ENCODE measurements at regions not wholly inside any gene's neighbourhood (a gene's known extent, or its start where the extent isn't known, plus 50 kb on each side); places are given as distances from the start of the nearest gene placed in this dataset.

DNA sequence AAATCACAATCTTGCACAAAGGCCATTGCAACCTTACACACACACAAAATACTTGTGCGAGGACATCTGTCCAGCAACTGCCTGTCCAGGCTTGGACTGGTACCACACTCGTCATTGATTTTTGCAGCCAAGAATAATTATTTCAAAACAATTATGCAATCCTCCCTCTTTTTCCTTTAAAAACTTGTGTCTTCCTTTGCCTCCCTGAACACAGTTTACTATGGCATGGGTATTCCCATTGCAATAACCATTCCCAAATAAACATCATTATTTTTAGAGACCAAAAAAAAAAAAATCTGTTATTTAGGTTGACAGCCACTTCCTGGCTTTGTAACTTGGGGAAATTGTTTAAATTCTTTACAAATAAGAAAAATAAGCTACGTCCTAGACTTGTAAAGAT lies 54.0 kb downstream of the C11orf91 start:
- DNase-seq, result no peak

DNA sequence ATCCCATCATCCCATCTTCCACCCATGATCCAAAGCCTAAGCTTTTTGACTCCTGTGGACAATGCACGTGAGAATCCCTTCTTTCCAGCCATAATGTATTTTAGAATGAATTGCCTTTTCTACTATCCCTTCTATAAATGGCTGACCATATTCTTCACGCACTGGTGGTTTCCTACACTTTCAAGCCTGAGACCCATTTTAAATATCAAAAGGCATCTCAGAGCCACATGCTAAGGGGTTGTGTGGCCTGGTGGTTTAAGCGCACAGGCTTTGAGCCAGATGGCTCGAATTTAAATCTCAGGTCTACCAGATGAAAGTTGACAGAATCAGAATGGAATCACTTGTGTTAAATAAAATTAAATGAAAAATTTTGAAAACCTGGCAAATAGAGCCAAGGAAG lies 54.5 kb downstream of the C11orf91 start:
- no peak for DNase-seq

DNA sequence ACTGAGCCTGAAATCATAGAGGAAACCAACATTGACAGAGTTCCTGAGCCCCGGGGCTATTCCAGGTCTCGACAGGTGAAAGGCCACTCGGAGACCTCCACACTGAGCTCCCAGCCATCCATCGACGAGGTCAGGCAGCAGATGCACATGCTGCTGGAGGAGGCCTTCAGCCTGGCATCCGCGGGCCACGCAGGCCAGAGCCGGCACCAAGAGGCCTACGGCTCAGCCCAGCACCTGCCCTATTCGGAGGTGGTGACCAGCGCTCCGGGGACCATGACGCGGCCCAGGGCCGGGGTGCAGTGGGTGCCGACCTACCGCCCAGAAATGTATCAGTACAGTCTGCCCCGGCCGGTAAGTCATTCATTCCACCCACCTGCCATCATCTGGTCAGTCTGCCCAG lies 54.9 kb downstream of the C11orf91 start:
- no peak for DNase-seq

DNA sequence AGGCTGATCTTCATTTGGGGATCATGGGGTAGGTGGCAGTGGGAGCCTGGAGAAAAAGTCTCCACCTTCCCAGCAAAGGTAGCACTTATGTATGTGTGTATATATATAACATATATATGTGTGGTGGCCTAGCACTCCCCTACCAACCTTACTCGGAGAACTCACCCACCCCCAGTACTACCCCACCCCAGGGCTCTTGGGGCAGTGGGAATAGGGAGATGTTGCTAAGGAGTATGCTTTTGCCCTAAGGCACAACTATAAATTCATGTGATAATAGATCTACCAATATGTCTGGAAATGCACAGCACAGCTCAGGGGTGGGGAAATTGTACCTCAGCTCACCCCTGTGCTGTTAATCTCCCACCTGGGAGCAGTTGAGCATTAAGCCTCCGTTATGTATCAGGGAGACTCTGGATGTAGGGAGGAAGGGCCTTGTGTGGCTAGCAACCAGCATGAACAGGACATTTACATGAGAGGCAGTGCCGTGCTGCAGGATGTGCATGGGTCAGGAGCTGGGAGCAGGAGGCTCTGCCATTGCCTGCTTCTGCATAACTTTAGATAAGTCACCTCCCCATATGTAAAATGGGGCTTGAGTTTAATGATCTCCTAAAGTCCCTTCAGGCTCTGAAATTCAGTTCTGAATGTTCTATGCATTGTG lies 57.3 kb downstream of the C11orf91 start:
- DNase-seq, result no peak

DNA sequence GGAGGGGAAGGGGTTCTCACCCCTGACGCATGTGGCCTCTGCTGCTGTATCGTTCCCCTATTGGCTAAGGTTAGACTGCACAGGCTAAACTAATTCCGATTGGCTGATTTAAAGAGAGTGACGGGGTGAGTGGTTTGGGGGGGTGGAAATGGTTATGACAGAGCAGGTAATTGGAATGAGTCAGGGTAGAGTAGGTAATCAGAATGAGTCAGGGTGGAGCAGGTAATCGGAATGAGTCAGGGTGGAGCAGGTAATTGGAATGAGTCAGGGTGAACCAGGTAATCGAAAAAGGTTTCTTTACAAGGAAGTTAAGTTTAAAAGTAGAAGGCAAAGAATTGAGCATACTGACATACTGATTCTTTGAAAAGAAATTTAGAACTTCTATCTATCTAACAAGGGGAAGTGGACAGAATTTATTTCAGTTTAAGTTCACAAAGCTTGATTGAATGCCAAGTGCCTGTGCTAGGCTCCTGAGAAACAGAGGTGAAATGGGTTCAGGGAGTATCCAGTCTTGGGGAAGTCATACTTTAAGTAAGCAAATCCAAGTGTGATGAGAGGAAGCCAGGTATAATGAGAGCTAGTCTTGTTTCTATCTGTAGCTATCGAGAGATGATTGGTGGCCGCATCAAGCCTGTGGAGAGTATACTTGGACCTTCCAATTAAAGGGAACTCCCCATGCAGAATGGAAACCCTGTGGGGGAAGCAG lies 58.0 kb downstream of the C11orf91 start:
- DNase-seq, result no peak

DNA sequence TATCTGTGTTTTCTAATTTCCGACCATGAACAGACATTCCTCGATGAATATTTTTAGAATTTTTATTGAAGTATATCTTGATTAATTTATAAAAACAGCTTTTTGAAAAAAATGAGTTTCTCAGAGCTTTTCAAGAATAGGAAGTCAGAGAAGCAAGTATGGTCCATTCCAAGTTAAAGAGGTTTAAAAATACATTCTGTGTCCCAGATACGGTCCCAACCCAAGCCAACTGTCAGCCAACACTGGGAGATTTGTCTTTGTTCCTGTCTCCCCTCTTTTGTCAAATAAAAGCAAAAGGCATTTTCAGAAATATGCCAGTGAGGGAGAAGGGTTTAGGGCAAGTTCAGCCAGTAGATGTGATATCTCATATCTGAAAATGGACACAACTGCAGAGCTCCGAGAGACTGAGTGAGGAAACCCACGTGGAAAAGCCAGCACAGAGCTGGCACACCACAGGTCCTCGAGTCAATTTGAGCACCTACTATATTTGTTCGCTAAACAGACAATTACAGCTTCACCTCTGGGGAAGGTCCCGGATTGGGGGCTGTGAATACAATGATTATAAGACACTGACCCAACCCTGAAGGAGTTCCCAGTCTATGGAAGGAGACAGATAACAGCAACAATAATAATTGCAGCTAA lies 59.8 kb downstream of the C11orf91 start:
- no peak for DNase-seq

DNA sequence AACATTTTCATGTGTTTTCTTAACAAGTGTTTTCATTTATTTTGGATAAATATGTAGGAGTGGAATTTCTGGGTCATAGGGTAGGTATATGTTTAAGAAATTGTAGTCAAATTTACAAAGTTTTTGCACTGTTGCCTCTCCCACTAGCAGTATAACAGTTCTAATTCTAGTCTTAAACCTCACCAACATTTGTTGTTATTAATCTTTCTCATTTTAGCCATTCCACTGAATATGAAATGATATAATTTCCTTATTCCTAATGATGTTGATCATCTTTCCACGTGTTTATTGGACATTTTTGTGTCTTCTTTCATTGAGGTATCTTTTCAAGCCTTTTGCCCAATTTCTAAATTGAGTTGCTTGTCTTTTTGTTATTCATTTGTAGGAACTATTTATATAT lies 62.0 kb downstream of the C11orf91 start:
- DNase-seq, result no peak

DNA sequence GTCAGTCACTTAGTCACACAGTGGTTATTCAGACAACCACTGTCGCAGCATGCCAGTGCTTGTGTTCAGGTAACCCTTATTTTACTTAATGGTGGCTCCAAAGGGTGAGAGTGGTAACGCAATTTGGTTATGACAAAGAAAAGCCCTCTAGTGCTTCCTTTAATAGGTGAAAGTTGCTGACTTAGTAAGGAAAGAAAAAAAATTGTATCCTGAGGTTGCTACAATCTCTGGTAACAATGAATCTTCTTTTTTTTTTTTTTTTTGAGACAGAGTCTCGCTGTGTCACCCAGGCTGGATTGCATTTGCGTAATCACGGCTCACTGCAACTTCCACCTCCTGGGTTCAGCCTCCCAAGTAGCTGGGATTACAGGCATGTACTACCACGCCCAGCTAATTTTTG lies 64.5 kb downstream of the C11orf91 start:
- DNase-seq, result no peak

DNA sequence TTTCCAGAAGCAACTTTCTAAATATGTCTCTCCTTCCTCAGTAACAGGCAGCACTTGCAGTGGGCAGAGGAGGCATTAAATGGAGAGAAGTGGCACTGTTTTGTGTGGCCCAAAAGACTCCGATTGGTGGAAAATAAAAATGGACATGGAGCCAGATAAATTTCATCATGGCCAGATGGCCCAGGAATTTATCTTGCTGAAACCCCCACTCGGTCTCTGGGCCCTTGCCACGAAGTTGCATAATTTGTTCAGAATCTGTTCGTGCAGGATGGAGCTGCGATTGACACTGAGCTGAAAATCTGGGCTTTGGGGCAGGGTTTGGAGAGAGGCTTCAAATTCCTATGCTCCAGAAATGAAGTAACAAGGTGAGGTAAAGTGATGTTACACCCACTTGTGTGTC lies 65.5 kb downstream of the C11orf91 start:
- no peak for DNase-seq

DNA sequence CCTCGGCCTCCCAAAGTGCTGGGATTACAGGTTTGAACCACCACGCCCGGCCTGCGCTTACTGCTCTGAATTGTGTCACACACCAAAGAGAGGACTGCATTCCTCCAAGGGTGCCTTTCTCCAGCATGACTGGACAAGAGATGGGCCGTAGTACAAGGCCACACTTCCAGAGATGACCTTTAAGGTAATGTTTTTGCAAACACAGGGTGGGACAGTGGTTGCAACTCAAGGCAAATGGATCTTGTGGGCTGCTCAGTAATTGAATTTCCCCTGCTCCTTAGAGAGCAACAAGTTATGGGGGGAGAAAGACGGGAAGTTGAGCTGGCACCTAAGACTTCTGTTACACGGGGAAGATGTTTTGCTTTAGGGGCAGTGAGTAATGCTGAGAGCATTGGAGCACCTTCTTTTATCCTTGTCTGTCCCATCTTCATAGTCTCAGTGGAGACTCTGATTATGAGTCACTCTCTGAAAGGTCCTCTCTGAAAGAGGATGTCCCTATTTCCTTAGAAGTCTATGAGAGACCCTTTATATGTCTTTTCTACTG lies 66.3 kb downstream of the C11orf91 start:
- no peak for DNase-seq

DNA sequence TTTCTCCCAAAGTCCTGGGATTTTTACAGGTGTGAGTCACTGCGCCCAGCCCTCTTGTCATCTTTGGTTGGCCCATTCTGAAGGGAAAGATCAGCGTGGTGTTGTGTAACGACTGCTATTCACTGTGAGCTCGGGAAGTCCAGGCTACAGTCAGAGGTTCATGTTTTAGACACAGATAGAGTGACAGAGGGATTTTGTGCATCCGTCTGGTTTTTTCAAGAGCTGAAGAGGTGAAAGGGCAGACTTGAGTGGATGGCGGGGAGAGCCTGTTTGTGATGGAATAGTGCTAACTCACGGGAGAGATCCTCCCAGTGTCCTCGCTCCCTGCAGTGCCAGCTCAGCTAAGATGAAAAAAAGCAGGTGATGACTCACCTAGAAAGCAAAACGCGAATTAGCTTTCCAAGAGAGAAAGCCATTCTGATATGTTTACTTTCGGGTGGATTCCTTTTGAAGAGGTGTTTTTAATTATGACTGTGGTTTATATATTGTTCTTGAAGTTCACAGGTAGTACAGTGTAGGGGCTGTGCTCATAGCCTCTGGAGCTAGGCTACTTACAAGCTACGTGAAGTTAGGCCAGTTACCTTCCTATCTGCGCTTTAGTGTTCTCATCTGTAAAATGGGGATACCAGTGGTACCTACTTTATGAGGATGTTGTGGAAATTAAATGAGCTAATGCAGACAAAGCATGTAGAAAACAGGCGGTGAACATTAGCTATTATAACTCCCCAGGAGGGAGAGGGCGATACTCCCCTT lies 67.2 kb downstream of the C11orf91 start:
- DNase-seq, result no peak

DNA sequence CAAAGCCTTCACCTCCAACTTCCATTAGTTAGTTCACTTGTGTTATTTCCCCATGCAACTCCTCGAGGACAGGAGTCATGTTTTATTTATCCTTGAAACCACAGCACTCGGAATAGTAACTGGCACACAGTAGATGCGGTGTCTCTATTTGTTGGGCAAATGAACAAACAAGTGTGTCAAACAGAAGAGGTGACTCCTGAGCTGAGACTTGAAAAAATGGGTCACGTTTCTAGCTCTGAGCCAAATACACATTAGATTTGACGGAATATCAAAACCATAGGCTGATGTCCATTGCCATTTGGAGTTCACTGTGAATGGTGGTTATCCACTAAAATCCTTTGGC lies 68.9 kb downstream of the C11orf91 start:
- DNase-seq, result no peak

DNA sequence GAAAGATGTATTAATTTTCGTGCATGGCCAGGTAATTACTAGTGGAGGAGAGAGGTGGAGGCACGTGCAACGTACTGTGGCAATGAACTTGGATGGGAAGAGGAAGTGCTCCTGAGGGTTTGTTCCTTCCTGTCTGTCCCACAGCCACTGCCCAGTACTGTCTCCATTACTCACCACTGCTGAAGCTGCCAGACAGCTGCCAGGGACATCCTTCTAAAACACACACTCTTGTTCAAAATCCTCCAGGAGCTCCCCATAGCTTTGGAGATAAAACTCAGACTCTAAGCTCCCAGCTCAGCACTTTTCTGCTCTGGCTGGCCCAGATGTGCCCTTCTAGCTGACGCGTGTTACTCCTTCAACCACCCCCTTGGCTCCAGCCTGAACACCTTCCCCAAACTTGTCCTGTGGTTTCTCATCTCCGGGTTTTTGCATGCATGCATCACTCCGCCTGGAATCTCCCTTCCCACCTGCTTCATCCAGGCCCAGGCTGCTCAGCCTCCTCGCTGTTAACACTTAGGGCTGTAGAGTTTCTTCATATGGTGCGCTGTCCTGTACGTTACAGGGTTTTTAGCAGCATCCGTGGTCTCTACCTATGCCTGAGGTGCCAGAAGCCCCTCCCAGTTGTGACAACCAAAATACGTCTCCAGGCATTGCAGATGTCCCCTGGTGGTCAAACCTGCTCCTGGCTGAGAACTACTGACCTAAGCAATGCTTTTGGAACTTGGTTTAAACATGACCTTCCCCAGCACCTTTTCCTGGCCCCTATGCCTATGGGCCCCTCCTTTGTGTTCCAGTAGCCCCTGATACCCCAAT lies 69.5 kb downstream of the C11orf91 start:
- DNase-seq, result no peak

DNA sequence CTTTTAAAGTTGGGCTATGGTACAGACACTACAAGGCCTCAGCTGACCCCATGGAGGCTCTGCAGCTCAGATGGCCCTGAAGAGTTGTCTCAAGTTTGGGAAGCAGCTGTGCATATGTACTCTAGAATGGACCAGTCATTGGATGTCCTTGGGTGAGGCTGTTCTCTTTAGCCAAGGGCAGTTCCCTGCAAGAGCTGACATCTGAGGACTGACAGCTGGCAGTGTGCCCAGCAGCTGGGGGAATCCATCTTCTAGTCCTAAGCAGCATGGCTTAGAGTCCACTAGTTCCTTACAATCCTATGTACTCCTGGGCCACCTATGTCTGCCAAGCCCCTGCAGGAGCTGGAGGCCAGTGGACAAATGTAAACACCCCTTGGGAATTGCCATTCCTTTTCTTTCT lies 76.5 kb downstream of the C11orf91 start:
- DNase-seq, result no peak

DNA sequence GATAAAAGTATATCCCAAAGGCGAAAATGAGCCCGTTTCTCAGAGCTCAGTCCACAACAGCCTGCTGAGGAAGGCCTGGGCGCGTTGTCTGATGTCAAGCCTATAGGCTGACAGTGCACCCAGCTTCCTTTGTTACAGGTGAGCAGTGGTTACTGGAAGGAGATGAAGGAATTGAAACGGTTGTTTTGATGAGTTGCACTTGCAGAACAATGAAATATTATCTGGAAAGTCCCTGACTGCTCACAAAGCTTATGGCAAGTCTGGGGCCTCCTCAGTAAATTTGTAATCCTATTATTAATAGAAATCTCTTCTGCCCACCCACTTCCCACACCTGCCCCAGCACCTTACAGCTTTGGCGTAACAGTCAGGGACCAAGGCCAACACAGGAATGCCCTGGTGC lies 77.8 kb downstream of the C11orf91 start:
- no peak for DNase-seq

DNA sequence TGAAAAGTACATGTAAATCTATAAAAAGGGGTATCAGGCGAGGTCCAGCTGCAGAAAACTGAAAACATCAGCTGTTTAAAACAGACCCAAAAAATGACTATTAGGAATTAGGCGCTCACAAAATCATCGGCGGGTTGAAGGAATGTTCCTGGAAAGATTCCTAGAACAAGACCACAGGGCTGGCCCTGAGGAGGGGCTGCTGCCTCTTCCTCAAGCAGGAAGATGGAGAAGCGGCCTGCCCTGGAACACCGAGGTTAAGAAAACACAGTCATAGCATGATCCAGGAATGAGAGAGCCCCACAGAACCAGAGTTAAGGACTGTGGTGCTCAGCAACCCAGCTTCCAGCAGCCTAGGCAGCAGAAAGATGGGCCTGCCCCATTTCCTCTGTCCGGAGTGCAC lies 78.4 kb downstream of the C11orf91 start:
- DNase-seq, result no peak

DNA sequence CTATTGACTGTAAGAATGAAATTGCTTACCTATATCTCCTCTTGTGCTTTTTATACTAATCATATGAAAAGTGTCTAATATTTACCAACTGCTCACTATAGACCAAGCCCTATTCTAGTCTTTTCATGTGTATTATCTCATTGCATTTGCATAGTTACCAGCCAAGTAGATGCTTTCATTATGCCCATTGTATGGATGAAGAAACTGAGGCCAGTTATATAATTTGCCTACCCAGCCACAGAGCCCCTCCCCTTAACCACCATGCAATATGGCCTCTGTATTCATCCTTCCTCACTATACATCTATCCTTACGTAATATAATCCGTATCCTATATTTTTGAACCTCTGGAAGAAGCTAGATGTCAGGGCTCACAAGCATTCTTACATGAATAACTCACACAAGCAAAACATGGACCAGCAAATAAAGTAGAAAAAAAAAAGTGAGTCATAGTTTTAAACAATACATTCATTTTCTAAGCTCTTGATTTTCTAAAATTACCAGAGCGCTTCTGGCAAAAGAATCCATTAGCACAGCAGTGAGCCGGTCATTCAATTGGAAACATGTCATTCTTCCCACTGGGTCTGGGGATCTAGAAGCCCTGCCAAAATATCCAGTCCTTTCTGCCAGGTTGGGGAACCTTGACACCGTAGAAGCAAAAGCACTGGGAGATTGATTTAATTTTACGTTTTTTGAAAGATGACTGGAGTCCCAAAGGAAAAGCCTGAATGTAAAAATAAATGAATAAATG lies 80.0 kb downstream of the C11orf91 start:
- no peak for DNase-seq

DNA sequence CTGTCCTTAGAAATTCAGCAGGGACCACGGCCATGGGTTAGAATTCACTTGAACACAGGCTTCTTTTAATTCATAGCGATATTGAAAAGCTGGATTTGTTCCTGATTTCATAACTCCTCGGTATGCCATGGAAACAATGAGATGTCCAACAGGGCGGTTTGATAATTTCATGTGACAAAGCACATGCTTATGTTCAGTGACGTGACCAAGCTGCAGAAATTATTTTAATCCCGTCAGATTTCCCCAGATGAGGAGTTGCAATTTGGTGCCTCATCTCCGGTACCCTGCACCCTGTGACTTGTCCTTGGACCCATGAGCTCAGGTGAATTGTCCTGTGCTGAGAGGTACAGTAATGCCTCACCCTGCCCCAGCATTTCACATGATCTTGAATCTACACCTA lies 81.7 kb downstream of the C11orf91 start:
- no peak for DNase-seq

DNA sequence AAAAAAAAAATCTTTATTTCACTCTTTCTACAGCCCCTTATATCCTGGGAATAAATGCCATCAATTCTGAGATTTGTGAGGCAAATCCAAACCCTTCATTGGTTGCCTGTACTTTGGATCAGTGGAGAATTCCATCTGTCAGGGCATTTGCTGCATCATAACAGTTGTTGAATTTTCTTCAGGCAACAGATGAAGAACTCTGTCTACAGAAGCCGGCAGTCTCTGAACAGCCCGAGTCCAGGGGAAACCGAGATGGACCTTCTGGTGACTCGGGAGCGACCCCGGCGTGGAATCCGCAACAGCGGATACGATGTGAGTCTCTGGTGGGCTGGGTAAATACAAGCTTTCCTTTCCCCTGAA lies 82.3 kb downstream of the C11orf91 start:
- DNase-seq, result no peak

DNA sequence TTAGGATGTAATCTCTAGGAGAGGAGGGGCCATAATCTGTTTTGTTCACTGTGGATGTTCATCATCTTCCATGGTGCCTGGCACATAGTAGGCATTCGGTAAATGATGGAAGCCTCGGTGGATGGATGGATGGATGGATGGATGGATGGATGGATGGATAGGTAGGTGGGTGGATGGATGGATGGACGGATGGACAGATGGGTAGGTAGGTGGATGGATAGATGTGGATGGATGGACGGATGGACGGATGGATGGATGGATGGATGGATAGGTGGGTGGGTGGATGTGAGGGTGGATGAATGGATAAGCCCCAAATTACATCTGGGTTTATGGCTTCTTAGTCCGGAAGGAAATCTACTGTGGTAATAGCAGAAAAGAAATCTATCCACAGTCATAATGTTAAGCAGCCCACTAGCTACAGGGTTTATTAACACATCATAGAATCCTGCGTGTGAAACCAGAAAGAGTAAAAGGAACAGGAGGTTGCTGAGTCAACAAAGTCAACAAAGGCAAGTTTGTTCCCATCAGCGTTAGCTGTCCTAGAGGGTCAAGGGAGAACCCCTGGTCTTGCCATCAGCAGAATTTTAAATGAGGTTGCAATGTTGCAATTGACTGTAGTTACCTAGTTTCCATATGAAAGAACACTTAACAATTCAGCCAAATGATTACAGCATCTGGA lies 82.8 kb downstream of the C11orf91 start:
- no peak for DNase-seq

DNA sequence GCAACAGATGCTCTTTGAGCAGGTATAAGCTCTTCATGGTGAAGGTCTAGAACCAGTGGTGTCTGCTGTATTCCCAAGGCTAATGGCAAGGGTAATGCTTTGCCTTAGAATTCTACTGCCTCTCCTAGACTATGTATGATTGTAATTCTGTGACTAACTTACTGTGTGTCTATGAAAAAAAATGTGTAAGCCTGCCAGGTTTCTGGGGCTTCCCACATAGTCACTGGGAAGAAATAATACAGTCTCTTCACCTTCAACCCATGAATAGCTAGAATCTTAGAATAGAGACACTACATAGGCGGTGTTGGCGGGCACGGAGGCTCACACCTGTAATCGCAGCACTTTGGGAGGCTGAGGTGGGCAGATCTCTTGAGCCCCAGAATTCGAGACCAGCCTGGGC lies 84.1 kb downstream of the C11orf91 start:
- DNase-seq, result no peak
